ENCODE measurements at regions not wholly inside any gene's neighbourhood (a gene's known extent, or its start where the extent isn't known, plus 50 kb on each side); places are given as distances from the start of the nearest gene placed in this dataset.
"Not testable (repeated sequence)": the region's sequence is repeated elsewhere in the genome, so short reads cannot be mapped to it uniquely, and the experiment has no call there.

- Histone ChIP-seq H3K4me1 (replicated peaks) (no peaks in the 10 kb centered on the region), H3K27ac (no peak overlapping the region), H3K36me3 (no peaks in the 10 kb centered on the region), H3K9me3 (replicated peaks) (no peaks in the 10 kb centered on the region), H3K4me3 (no peak overlapping the region), H3K27me3 (replicated peaks) (no peaks in the 10 kb centered on the region)
- DNase-seq (ENCODE audit: low read depth in 1 of 2, low spot score in 2 of 2) = no peak
Measured at GRCh38 chr1:38589036-38589435, 270.5 kb downstream of the RRAGC start.

- Histone ChIP-seq H3K4me3 (no peak overlapping the region), H3K36me3 (no peaks in the 10 kb centered on the region)
- DNase-seq (ENCODE audit: low read depth in 1 of 2, low spot score in 2 of 2) = no peak
Measured at GRCh38 chr1:38587766-38588165, 271.8 kb downstream of the RRAGC start.

GRCh38 chr1:38586993-38587646 is 272.5 kb downstream of the RRAGC start:
- no peaks in the 10 kb centered on the region for H3K36me3 ChIP-seq
- H3K27me3 ChIP-seq (replicated peaks) = peaks cover 8% of the 10 kb centered on the region
- H3K27ac ChIP-seq = no peak overlapping the region
- peak; percentile 30 to 54 for DNase-seq (ENCODE audit: low read depth in 1 of 2, low spot score in 2 of 2)
- no peak overlapping the region for H3K4me3 ChIP-seq
- H3K9me3 ChIP-seq (replicated peaks) = no peaks in the 10 kb centered on the region
- H3K4me1 ChIP-seq (replicated peaks) = no peaks in the 10 kb centered on the region

More at GRCh38 chr1:38587766-38588165, 271.8 kb downstream of the RRAGC start:
- Histone ChIP-seq H3K27me3 (replicated peaks) (peaks cover 8% of the 10 kb centered on the region), H3K4me1 (replicated peaks) (no peaks in the 10 kb centered on the region), H3K27ac (no peak overlapping the region), H3K9me3 (replicated peaks) (no peaks in the 10 kb centered on the region)

- Histone ChIP-seq H3K27ac (no peak overlapping the region), H3K9me3 (replicated peaks) (no peaks in the 10 kb centered on the region), H3K27me3 (replicated peaks) (peaks cover 12% of the 10 kb centered on the region), H3K4me3 (no peak overlapping the region), H3K4me1 (replicated peaks) (no peaks in the 10 kb centered on the region), H3K36me3 (no peaks in the 10 kb centered on the region)
- DNase-seq (ENCODE audit: low read depth in 1 of 2, low spot score in 2 of 2) = no peak
Measured at GRCh38 chr1:38585971-38586370, 273.6 kb downstream of the RRAGC start.

- DNase-seq (ENCODE audit: low read depth in 1 of 2, low spot score in 2 of 2) = no peak
- H3K27me3 ChIP-seq (replicated peaks) = peaks cover 12% of the 10 kb centered on the region
- H3K4me1 ChIP-seq (replicated peaks) = no peaks in the 10 kb centered on the region
Measured at GRCh38 chr1:38585460-38585859, 274.1 kb downstream of the RRAGC start.

GRCh38 chr1:38584448-38585355 is 274.9 kb downstream of the RRAGC start:
- H3K9me3 ChIP-seq (replicated peaks) = no peaks in the 10 kb centered on the region
- no peaks in the 10 kb centered on the region for H3K36me3 ChIP-seq
- no peak overlapping the region for H3K4me3 ChIP-seq
- H3K27me3 ChIP-seq (replicated peaks) = peaks cover 16% of the 10 kb centered on the region
- no peaks in the 10 kb centered on the region for H3K4me1 ChIP-seq (replicated peaks)
- no peak overlapping the region for H3K27ac ChIP-seq
- no peak for DNase-seq (ENCODE audit: low read depth in 1 of 2, low spot score in 2 of 2)

More at GRCh38 chr1:38585460-38585859, 274.1 kb downstream of the RRAGC start:
- Histone ChIP-seq H3K4me3 (no peak overlapping the region), H3K36me3 (no peaks in the 10 kb centered on the region), H3K27ac (no peak overlapping the region), H3K9me3 (replicated peaks) (no peaks in the 10 kb centered on the region)

GRCh38 chr1:38583287-38583686 is 276.3 kb downstream of the RRAGC start:
- DNase-seq (ENCODE audit: low read depth in 1 of 2, low spot score in 2 of 2); H3K27ac ChIP-seq; H3K4me3 ChIP-seq; H3K36me3 ChIP-seq; H3K9me3 ChIP-seq (replicated peaks); H3K4me1 ChIP-seq (replicated peaks): not testable (repeated sequence)
- H3K27me3 ChIP-seq (replicated peaks) = peaks cover 28% of the 10 kb centered on the region

- H3K27me3 ChIP-seq (replicated peaks) = peaks cover 46% of the 10 kb centered on the region
- H3K4me3 ChIP-seq = no peak overlapping the region
- no peaks in the 10 kb centered on the region for H3K4me1 ChIP-seq (replicated peaks)
- H3K27ac ChIP-seq = no peak overlapping the region
- H3K36me3 ChIP-seq = no peaks in the 10 kb centered on the region
- no peak for DNase-seq (ENCODE audit: low read depth in 1 of 2, low spot score in 2 of 2)
- no peaks in the 10 kb centered on the region for H3K9me3 ChIP-seq (replicated peaks)
Measured at GRCh38 chr1:38581396-38581795, 278.2 kb downstream of the RRAGC start.

- no peaks in the 10 kb centered on the region for H3K36me3 ChIP-seq
Measured at GRCh38 chr1:38580594-38580993, 279.0 kb downstream of the RRAGC start.

GRCh38 chr1:38579056-38579455 is 280.5 kb downstream of the RRAGC start:
- Histone ChIP-seq H3K4me1 (replicated peaks) (no peaks in the 10 kb centered on the region), H3K9me3 (replicated peaks) (no peaks in the 10 kb centered on the region), H3K4me3 (no peak overlapping the region), H3K27me3 (replicated peaks) (peaks cover 49% of the 10 kb centered on the region), H3K27ac (no peak overlapping the region), H3K36me3 (no peaks in the 10 kb centered on the region)
- DNase-seq (ENCODE audit: low read depth in 1 of 2, low spot score in 2 of 2) = no peak

More at GRCh38 chr1:38580594-38580993, 279.0 kb downstream of the RRAGC start:
- DNase-seq (ENCODE audit: low read depth in 1 of 2, low spot score in 2 of 2) = no peak
- Histone ChIP-seq H3K27ac (no peak overlapping the region), H3K4me3 (no peak overlapping the region), H3K4me1 (replicated peaks) (no peaks in the 10 kb centered on the region), H3K27me3 (replicated peaks) (peaks cover 47% of the 10 kb centered on the region), H3K9me3 (replicated peaks) (no peaks in the 10 kb centered on the region)

- no peaks in the 10 kb centered on the region for H3K4me1 ChIP-seq (replicated peaks)
- H3K36me3 ChIP-seq = no peaks in the 10 kb centered on the region
- DNase-seq (ENCODE audit: low read depth in 1 of 2, low spot score in 2 of 2) = no peak
- H3K4me3 ChIP-seq = no peak overlapping the region
- H3K27ac ChIP-seq = no peak overlapping the region
- peaks cover 48% of the 10 kb centered on the region for H3K27me3 ChIP-seq (replicated peaks)
- no peaks in the 10 kb centered on the region for H3K9me3 ChIP-seq (replicated peaks)
Measured at GRCh38 chr1:38578271-38578951, 281.2 kb downstream of the RRAGC start.

- Histone ChIP-seq H3K27ac (no peak overlapping the region), H3K36me3 (no peaks in the 10 kb centered on the region), H3K4me1 (replicated peaks) (no peaks in the 10 kb centered on the region), H3K27me3 (replicated peaks) (peaks cover 43% of the 10 kb centered on the region), H3K9me3 (replicated peaks) (no peaks in the 10 kb centered on the region), H3K4me3 (no peak overlapping the region)
- DNase-seq (ENCODE audit: low read depth in 1 of 2, low spot score in 2 of 2) = no peak
Measured at GRCh38 chr1:38577937-38578270, 281.7 kb downstream of the RRAGC start.

- Histone ChIP-seq H3K27ac (no peak overlapping the region), H3K9me3 (replicated peaks) (no peaks in the 10 kb centered on the region), H3K4me1 (replicated peaks) (no peaks in the 10 kb centered on the region), H3K4me3 (no peak overlapping the region), H3K27me3 (replicated peaks) (peaks cover 41% of the 10 kb centered on the region), H3K36me3 (no peaks in the 10 kb centered on the region)
- no peak for DNase-seq (ENCODE audit: low read depth in 1 of 2, low spot score in 2 of 2)
Measured at GRCh38 chr1:38577385-38577784, 282.2 kb downstream of the RRAGC start.

- DNase-seq (ENCODE audit: low read depth in 1 of 2, low spot score in 2 of 2) = no peak
- Histone ChIP-seq H3K4me3 (no peak overlapping the region), H3K27me3 (replicated peaks) (peaks cover 37% of the 10 kb centered on the region), H3K36me3 (no peaks in the 10 kb centered on the region), H3K27ac (no peak overlapping the region), H3K4me1 (replicated peaks) (no peaks in the 10 kb centered on the region), H3K9me3 (replicated peaks) (no peaks in the 10 kb centered on the region)
Measured at GRCh38 chr1:38576241-38576640, 283.3 kb downstream of the RRAGC start.
